Upper lobe of right lung (tissue), 1 donor: ENCODE measurements at regions not wholly inside any gene's neighbourhood (a gene's known extent, or its start where the extent isn't known, plus 50 kb on each side); places are given as distances from the start of the nearest gene placed in this dataset.
A peak's percentile ranks its signal among the peaks of the same experiment; 100 is the strongest.

Experiments
- ATAC-seq: fragments of 200-7000 bp; cut with Tn5 transposase; one replicate; pipeline ENCODE4 v1.9.1; 2020; ENCODE audit warnings: mild to moderate bottlenecking, moderate library complexity
- DNase-seq: peaks from one replicate; pipeline ENCODE4 v3.0.0-alpha.2; 2020
- H3K27ac ChIP-seq: fragments of 200-600 bp; one replicate; pipeline ENCODE4 v1.8.0; 2022
- H3K27me3 ChIP-seq: fragments of 200-600 bp; one replicate; pipeline ENCODE4 v1.8.0; 2022; ENCODE audit warnings: mild to moderate bottlenecking
- H3K36me3 ChIP-seq: fragments of 200-600 bp; one replicate; pipeline ENCODE4 v1.8.0; 2022
- H3K4me1 ChIP-seq: fragments of 200-600 bp; one replicate; pipeline ENCODE4 v1.8.0; 2022
- H3K4me3 ChIP-seq: fragments of 200-600 bp; one replicate; pipeline ENCODE4 v1.8.0; 2022; ENCODE audit warnings: mild to moderate bottlenecking
- H3K9me3 ChIP-seq: fragments of 200-600 bp; one replicate; pipeline ENCODE4 v1.8.0; 2022
- CTCF ChIP-seq: fragments of 200-600 bp; IDR thresholded peaks from one replicate; pipeline ENCODE4 v1.8.0; 2022; ENCODE audit warnings: antibody characterized with exemption
- intact Hi-C: fragments of 100-400 bp; cut with DNase I; formaldehyde crosslinking; loops from one replicate; pipeline ENCODE4 v1.11.0; 2022
- donor health status: DM: no; HTN: yes; CAD: no; lungs with severe emphysema.

GRCh38 chr2:216571909-216572513 is 61.2 kb upstream of the IGFBP2 start:
- no peaks in the 10 kb centered on the region for H3K27me3 ChIP-seq
- intact Hi-C loops = no loop called here
- H3K4me3 ChIP-seq = no peak overlapping the region
- H3K4me1 ChIP-seq = peaks cover 13% of the 10 kb centered on the region
- peak overlapping the region; percentile 42 for H3K27ac ChIP-seq
- TF ChIP-seq CTCF = no peak
- ATAC-seq (no peak), DNase-seq (no peak)
- no peaks in the 10 kb centered on the region for H3K9me3 ChIP-seq
- no peaks in the 10 kb centered on the region for H3K36me3 ChIP-seq

DNA sequence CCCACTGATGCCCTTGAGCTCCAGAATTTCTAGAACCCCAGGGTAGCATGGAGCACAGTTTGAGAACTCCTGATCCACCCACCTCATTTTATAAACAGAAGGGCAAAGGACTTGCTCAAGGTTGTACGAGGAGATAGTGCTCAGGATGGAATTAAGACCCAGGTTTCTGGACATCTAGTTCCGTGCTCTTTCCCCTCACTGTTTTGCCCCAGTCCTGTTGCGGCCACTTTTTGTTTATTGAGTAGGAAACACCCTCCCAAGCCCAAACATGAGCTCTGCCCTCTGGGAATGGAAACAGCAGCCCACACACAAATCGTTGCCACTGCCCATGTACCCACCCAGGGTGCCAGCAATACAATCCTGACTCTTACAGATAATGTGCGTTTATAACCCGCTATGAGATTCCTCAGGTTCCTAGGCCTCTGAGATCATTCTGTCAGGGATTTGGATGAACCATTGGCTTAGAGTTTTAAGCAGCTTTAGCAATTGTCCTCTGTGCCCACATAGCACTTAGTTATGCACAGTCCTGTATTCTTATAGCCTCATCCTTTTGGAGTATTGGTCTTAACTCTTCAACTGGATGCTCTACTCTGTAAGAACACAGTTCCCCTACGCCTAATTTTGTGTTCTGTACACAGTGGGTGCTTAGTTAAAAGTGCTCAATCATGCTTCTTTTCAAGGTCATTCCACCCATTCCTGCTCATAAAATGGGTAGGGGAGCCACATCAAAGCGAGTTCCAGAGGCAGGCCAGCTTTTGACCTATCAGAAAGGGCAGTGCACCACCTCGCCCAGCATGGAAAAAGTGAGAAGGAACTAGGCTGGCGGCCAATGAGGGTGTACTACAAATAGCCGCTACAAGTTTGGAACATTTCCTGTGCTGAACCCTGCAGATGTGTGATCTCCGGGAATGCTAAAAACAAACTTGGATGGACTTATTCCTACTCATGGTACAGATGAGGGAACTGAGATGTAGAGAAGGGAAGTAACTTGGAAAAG is 60.3 kb upstream of the IGFBP2 start:
- TF ChIP-seq CTCF = no peak
- peak; percentile 42 for ATAC-seq
- no peak for DNase-seq
- peaks cover 13% of the 10 kb centered on the region for H3K4me1 ChIP-seq
- H3K27ac ChIP-seq = peak overlapping the region; percentile 42
- no peaks in the 10 kb centered on the region for H3K9me3 ChIP-seq
- H3K27me3 ChIP-seq = no peaks in the 10 kb centered on the region
- no peak overlapping the region for H3K4me3 ChIP-seq
- intact Hi-C loops = no loop called here
- H3K36me3 ChIP-seq = no peaks in the 10 kb centered on the region

DNA sequence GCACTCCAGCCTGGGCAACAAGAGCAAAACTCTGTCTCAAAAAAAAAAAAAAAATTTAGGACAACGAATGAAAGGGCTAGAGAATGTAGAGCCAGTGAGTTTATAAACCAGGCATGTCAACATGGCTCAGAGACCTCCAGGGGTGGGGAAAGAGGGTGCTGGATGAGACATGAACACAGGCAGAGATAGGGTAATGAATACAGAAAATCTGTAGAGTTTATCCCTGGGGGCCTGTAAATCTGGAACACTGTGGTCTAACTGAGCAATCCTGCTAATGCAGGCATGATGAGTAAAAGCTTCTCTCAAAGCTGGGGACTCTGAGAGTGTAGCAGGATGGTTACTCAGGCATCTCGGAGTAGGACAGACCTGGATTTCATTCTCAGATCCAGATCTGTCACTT is 59.2 kb upstream of the IGFBP2 start:
- Histone ChIP-seq H3K4me3 (no peak overlapping the region), H3K9me3 (no peaks in the 10 kb centered on the region), H3K4me1 (peaks cover 13% of the 10 kb centered on the region), H3K27ac (no peak overlapping the region), H3K36me3 (no peaks in the 10 kb centered on the region), H3K27me3 (no peaks in the 10 kb centered on the region)
- intact Hi-C loops = no loop called here
- no peak for TF ChIP-seq CTCF
- ATAC-seq = no peak
- no peak for DNase-seq

GRCh38 chr2:216574586-216574985 is 58.6 kb upstream of the IGFBP2 start:
- no peak for DNase-seq
- peaks cover 13% of the 10 kb centered on the region for H3K4me1 ChIP-seq
- intact Hi-C loops = no loop called here

DNA sequence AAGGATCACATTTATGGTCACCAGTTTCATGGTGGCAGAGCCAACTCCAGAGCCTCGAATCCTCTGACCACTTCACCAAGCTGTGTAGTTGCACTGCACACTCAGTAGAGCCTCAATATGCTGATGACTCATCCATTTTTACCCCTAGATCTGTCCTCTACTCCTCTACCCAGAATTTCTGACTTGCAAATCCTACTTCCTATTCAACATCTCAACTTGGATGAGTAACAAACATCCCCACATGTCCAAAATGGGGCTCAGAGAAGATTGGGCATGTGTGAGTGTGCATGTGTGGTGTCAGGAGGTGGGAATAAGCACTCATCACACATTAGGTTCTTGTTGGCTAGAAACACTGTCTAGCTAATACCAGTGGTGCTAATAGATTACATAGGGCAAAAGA is 57.8 kb upstream of the IGFBP2 start:
- Histone ChIP-seq H3K9me3 (no peaks in the 10 kb centered on the region), H3K4me1 (peaks cover 13% of the 10 kb centered on the region), H3K27ac (no peak overlapping the region), H3K36me3 (no peaks in the 10 kb centered on the region), H3K27me3 (no peaks in the 10 kb centered on the region), H3K4me3 (no peak overlapping the region)
- no peak for TF ChIP-seq CTCF
- ATAC-seq = no peak
- no peak for DNase-seq
- intact Hi-C loops = no loop called here

More at GRCh38 chr2:216574586-216574985, 58.6 kb upstream of the IGFBP2 start:
- H3K4me3 ChIP-seq = no peak overlapping the region
- ATAC-seq = no peak
- TF ChIP-seq CTCF = no peak
- H3K9me3 ChIP-seq = no peaks in the 10 kb centered on the region
- H3K27ac ChIP-seq = no peak overlapping the region
- H3K27me3 ChIP-seq = no peaks in the 10 kb centered on the region
- no peaks in the 10 kb centered on the region for H3K36me3 ChIP-seq
